Erythroblast (primary cell): ENCODE measurements at regions not wholly inside any gene's neighbourhood (a gene's known extent, or its start where the extent isn't known, plus 50 kb on each side); places are given as distances from the start of the nearest gene placed in this dataset.

Experiments used
- GATA1 ChIP-seq: IDR thresholded peaks from 2 replicates; pipeline ENCODE4 v1.6.1; 2011; ENCODE audit warnings: low read depth, mild to moderate bottlenecking, control low read depth, low read length, moderate library complexity
- POLR2A ChIP-seq: IDR thresholded peaks from 2 replicates; pipeline ENCODE4 v1.6.1; 2011; ENCODE audit warnings: mild to moderate bottlenecking, low read length

DNA sequence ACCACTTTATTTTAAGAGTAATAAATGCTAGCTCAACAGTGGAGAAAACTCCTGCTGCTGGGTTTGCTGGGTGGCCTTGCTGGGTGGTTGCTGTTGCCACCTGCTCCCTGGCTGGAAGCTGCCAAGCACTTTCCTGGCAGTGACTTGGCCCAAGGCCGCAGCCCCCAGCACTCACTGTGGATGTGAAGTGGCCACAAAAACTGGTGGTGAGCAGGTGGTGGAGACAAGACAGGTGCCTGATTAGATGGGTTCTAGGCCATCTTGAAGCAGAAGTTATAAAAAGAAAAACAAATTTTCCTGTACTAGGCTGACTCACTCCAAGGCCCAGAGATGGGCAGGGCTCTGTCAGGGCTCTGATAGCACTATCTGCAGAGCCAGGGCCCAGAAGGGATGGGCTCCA lies 224.7 kb upstream of the NLRP1 start:
- TF ChIP-seq POLR2A: no peak
- TF ChIP-seq GATA1: no peak
